HCT116 (cell line): ENCODE measurements at regions not wholly inside any gene's neighbourhood (a gene's known extent, or its start where the extent isn't known, plus 50 kb on each side); places are given as distances from the start of the nearest gene placed in this dataset.

Experiments used
- ATAC-seq: fragments of 200-7000 bp; cut with Tn5 transposase; 2 replicates; pipeline ENCODE4 v1.9.1; 2020; ENCODE audit warnings: mild to moderate bottlenecking, moderate library complexity
- BruUV-seq: library from RNA; stranded (reverse); fragments of 400-500 nt; replicated peaks from 2 replicates; lab custom pipeline; 2021; lab: Mats Ljungman, UMichigan
- CTCF ChIA-PET: fragments of 300-600 bp; sonication (Branson Sonifier 250); formaldehyde crosslinking; loops from one replicate; lab custom pipeline; 2021; ENCODE audit warnings: antibody characterized with exemption; lab: Charles Lee
- POLR2A ChIA-PET: fragments of 300-600, 350-600 bp; sonication (Branson Sonifier 250); formaldehyde crosslinking; loops from one replicate; lab custom pipeline; 2021; ENCODE audit warnings: antibody characterized with exemption; lab: Charles Lee
- RAD21 ChIA-PET, 2 experiments: fragments of 300-600 bp; sonication (Branson Sonifier 250); formaldehyde crosslinking; loops; one replicate each; lab custom pipeline; 2023; ENCODE audit warnings: low total read pairs in 2 of 2; ENCODE audit not compliant: uncharacterized antibody in 2 of 2, unreplicated experiment in 2 of 2, low non-redundant PET in 1 of 2; lab: Charles Lee
- DNase-seq: peaks from one replicate; pipeline ENCODE4 v3.0.0-alpha.2; 2010; ENCODE audit warnings: low read depth, low spot score
- H2AFZ ChIP-seq: fragments of 200-600 bp; shearing (Covaris generic), sonication (generic); 2 replicates; pipeline ENCODE4 v1.6.1; 2017; ENCODE audit warnings: low read depth, mixed run types, mixed read lengths, antibody characterized with exemption, low read length; ENCODE audit not compliant: poor library complexity, severe bottlenecking
- H3K27ac ChIP-seq: 2 replicates; pipeline ENCODE4 v1.5.1; 2012; ENCODE audit warnings: low read depth, low read length
- H3K27me3 ChIP-seq: fragments of 200-600 bp; sonication (generic); 2 replicates; pipeline ENCODE4 v1.6.1; 2016; ENCODE audit warnings: mixed run types, low read length, mixed read lengths; ENCODE audit not compliant: insufficient read depth
- H3K36me3 ChIP-seq, 2 experiments: fragments of 200-500 bp in 1 of 2; fragments of 200-600 bp in 1 of 2; sonication (Bioruptor generic) in 1 of 2; sonication (generic) in 1 of 2; 2 replicates each; pipeline versions ENCODE4 v1.5.1 to v1.6.1; 2014 to 2016; ENCODE audit warnings: low read length in 2 of 2, inconsistent platforms in 1 of 2, mixed read lengths in 1 of 2, mixed run types in 1 of 2; ENCODE audit not compliant: insufficient read depth in 2 of 2, control insufficient read depth in 1 of 2
- H3K4me1 ChIP-seq, 2 experiments: fragments of 200-600 bp in 1 of 2; sonication (generic) in 1 of 2; 2 replicates each; pipeline versions ENCODE4 v1.5.1 to v1.6.1; 2012 to 2017; ENCODE audit warnings: low read length in 2 of 2, inconsistent platforms in 1 of 2, mild to moderate bottlenecking in 1 of 2, mixed read lengths in 1 of 2, mixed run types in 1 of 2, moderate library complexity in 1 of 2; ENCODE audit not compliant: insufficient read depth in 2 of 2, control insufficient read depth in 1 of 2
- H3K4me2 ChIP-seq: fragments of 200-600 bp; sonication (generic); 2 replicates; pipeline ENCODE4 v1.6.1; 2017; ENCODE audit warnings: mixed run types, low read length, mixed read lengths
- H3K4me3 ChIP-seq, 2 experiments: fragments of 200-600 bp in 1 of 2; sonication (generic) in 1 of 2; replicated peaks in 1 of 2; 2 replicates each; pipeline ENCODE4 v1.5.1; 2011 to 2016; ENCODE audit warnings: low read length in 2 of 2, control low read depth in 1 of 2, low read depth in 1 of 2, mild to moderate bottlenecking in 1 of 2, mixed read lengths in 1 of 2, mixed run types in 1 of 2
- H3K79me2 ChIP-seq: fragments of 200-600 bp; sonication (generic); 2 replicates; pipeline ENCODE4 v1.6.1; 2017; ENCODE audit warnings: mild to moderate bottlenecking, mixed run types, low read length, moderate library complexity, mixed read lengths; ENCODE audit not compliant: insufficient read depth
- H3K9ac ChIP-seq: fragments of 200-600 bp; sonication (generic); 2 replicates; pipeline ENCODE4 v1.6.1; 2016; ENCODE audit warnings: low read length, mixed read lengths
- H3K9me2 ChIP-seq: fragments of 200-600 bp; sonication (generic), shearing (Covaris generic); 2 replicates; pipeline ENCODE4 v1.6.1; 2017; ENCODE audit warnings: mixed run types, mild to moderate bottlenecking, moderate library complexity; ENCODE audit not compliant: insufficient read depth
- H3K9me3 ChIP-seq, 2 experiments: fragments of 200-500 bp in 1 of 2; fragments of 200-600 bp in 1 of 2; sonication (Bioruptor generic) in 1 of 2; sonication (generic) in 1 of 2; 2 replicates each; pipeline ENCODE4 v1.6.1; 2014 to 2017; ENCODE audit warnings: low read length in 2 of 2, mixed read lengths in 2 of 2, inconsistent platforms in 1 of 2, low read depth in 1 of 2, mild to moderate bottlenecking in 1 of 2, mixed run types in 1 of 2, moderate library complexity in 1 of 2; ENCODE audit not compliant: control insufficient read depth in 1 of 2, insufficient read depth in 1 of 2
- H4K20me1 ChIP-seq: fragments of 200-600 bp; sonication (generic), shearing (Covaris generic); 2 replicates; pipeline ENCODE4 v1.6.1; 2017; ENCODE audit warnings: mixed run types, mild to moderate bottlenecking, moderate library complexity; ENCODE audit not compliant: insufficient read depth
- ELF1 ChIP-seq: IDR thresholded peaks from 2 replicates; pipeline ENCODE4 v1.6.1; 2012; ENCODE audit warnings: low read depth, borderline replicate concordance
- EZH2phosphoT487 ChIP-seq: fragments of 200-600 bp; IDR thresholded peaks from 2 replicates; pipeline ENCODE4 v1.6.1; 2018; ENCODE audit warnings: antibody characterized with exemption, borderline replicate concordance
- JUND ChIP-seq: IDR thresholded peaks from 2 replicates; pipeline ENCODE4 v1.6.1; 2012
- POLR2A ChIP-seq: IDR thresholded peaks from 2 replicates; pipeline ENCODE4 v1.7.0; 2011; ENCODE audit warnings: borderline replicate concordance; ENCODE audit not compliant: insufficient read depth, insufficient read length; ENCODE audit errors: extremely low read depth
- SIN3A ChIP-seq: IDR thresholded peaks from 2 replicates; pipeline ENCODE4 v1.6.1; 2012; ENCODE audit warnings: low read depth
- SRF ChIP-seq: IDR thresholded peaks from 2 replicates; pipeline ENCODE4 v1.6.1; 2012; ENCODE audit warnings: low read depth
- TCF7L2 ChIP-seq: IDR thresholded peaks from 2 replicates; pipeline ENCODE4 v1.7.0; 2011; ENCODE audit warnings: borderline replicate concordance, inconsistent platforms; ENCODE audit not compliant: insufficient read depth, insufficient read length; ENCODE audit errors: extremely low read depth
- YY1 ChIP-seq: IDR thresholded peaks from 2 replicates; pipeline ENCODE4 v1.6.1; 2011; ENCODE audit warnings: low read length, low read depth, moderate library complexity, mild to moderate bottlenecking; ENCODE audit not compliant: insufficient replicate concordance; ENCODE audit errors: extremely low read depth
- ZBTB33 ChIP-seq: IDR thresholded peaks from 2 replicates; pipeline ENCODE4 v1.6.1; 2011; ENCODE audit warnings: mild to moderate bottlenecking, low read length, moderate library complexity; ENCODE audit not compliant: insufficient replicate concordance; ENCODE audit errors: extremely low read depth
- ZFX ChIP-seq: fragments of 450-650 bp; IDR thresholded peaks from 2 replicates; pipeline ENCODE4 v1.6.1; 2017
- intact Hi-C: fragments of 100-400 bp; cut with micrococcal nuclease; formaldehyde crosslinking; loops from 2 replicates; pipeline ENCODE4 v1.10.0; 2022
- TF ChIP-seq, protein P1 (sequence below): IDR thresholded peaks from 2 replicates; pipeline ENCODE4 v1.6.1; 2012
- TF ChIP-seq, protein P2 (sequence below), 3 experiments: fragments of 200-600 bp in 1 of 3; sonication (generic) in 1 of 3; IDR thresholded peaks in 2 of 3; conservative IDR thresholded peaks in 1 of 3; 2 replicates each; pipeline ENCODE4 v1.5.1; 2012 to 2017; ENCODE audit warnings: low read depth in 2 of 3, low read length in 2 of 3, antibody characterized with exemption in 1 of 3, borderline replicate concordance in 1 of 3, control low read depth in 1 of 3, mild to moderate bottlenecking in 1 of 3, mixed read lengths in 1 of 3, mixed run types in 1 of 3, moderate library complexity in 1 of 3; ENCODE audit not compliant: insufficient read depth in 1 of 3

DNA sequence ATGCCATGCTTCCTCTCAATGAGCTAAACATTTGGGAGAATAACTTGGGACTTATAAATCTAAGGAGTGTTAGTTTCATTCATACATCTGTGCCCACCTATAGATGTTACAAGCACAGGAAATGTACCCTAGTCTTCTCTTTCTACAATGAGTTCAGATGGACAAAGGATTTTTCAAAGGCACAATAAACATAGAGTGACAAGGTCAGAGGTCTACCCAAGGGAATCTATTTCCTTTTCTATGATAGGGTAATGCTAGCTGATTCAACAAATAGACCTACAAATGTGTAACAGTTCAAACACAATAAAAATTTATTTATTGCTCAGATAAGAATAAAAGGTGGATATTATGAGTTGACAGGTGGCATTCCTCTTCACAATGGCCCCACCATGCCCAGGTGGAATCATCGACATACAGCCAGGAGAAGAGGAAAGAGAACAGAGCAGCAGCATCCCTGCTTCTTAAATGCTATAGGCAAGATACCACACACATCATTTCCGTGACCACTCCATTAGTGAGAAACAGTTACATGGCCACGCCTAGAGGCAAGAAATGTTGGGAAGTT is 421.8 kb downstream of the HNRNPD start:
- BruUV-seq: no TSS peak
- Histone ChIP-seq H3K36me3 (no peaks in the 10 kb centered on the region), H3K4me3 (no peak overlapping the region), H3K4me1 (no peaks in the 10 kb centered on the region), H3K27me3 (peaks cover 15% of the 10 kb centered on the region; the same call in 1 of the 2 replicates), H4K20me1 (no peaks in the 10 kb centered on the region), H2AFZ (no peak overlapping the region), H3K9me3 (no peaks in the 10 kb centered on the region), H3K4me2 (no peak overlapping the region), H3K9ac (no peak overlapping the region), H3K9me2 (no peaks in the 10 kb centered on the region), H3K79me2 (no peaks in the 10 kb centered on the region), H3K27ac (no peak overlapping the region)
- intact Hi-C loops: no loop called here
- CTCF ChIA-PET: no interaction called here
- no peak for TF ChIP-seq ELF1
- TF ChIP-seq, protein P1, sequence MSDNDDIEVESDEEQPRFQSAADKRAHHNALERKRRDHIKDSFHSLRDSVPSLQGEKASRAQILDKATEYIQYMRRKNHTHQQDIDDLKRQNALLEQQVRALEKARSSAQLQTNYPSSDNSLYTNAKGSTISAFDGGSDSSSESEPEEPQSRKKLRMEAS: no peak
- no peak for TF ChIP-seq JUND
- no peak for TF ChIP-seq EZH2phosphoT487
- TF ChIP-seq TCF7L2: no peak
- TF ChIP-seq SRF: no peak
- TF ChIP-seq SIN3A: no peak
- TF ChIP-seq YY1: no peak
- POLR2A ChIA-PET: no interaction called here
- RAD21 ChIA-PET: no interaction called here
- ATAC-seq (no peak), DNase-seq (no peak)

- Histone ChIP-seq H3K4me3 (no peak overlapping the region), H3K79me2 (no peaks in the 10 kb centered on the region)
- DNase-seq: no peak
- no peak for TF ChIP-seq POLR2A
- TF ChIP-seq, protein P1: no peak
- TF ChIP-seq, protein P2, sequence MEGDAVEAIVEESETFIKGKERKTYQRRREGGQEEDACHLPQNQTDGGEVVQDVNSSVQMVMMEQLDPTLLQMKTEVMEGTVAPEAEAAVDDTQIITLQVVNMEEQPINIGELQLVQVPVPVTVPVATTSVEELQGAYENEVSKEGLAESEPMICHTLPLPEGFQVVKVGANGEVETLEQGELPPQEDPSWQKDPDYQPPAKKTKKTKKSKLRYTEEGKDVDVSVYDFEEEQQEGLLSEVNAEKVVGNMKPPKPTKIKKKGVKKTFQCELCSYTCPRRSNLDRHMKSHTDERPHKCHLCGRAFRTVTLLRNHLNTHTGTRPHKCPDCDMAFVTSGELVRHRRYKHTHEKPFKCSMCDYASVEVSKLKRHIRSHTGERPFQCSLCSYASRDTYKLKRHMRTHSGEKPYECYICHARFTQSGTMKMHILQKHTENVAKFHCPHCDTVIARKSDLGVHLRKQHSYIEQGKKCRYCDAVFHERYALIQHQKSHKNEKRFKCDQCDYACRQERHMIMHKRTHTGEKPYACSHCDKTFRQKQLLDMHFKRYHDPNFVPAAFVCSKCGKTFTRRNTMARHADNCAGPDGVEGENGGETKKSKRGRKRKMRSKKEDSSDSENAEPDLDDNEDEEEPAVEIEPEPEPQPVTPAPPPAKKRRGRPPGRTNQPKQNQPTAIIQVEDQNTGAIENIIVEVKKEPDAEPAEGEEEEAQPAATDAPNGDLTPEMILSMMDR (IDR thresholded peaks at IDR 0.05 in 2 of 3, conservative IDR thresholded peaks at IDR 0.05 in 1 of 3; ENCODE audit: borderline replicate concordance in 1 of 3, insufficient read depth in 1 of 3, low read depth in 2 of 3, low read length in 2 of 3): no peak
- no peak for TF ChIP-seq ZFX
- no peak for TF ChIP-seq ZBTB33
- TF ChIP-seq, all 23 proteins: peak for 0
- POLR2A ChIA-PET: no interaction called here
- CTCF ChIA-PET: no interaction called here
- Histone ChIP-seq H3K9me2 (no peaks in the 10 kb centered on the region), H3K27me3 (peaks cover 8% of the 10 kb centered on the region; the same call in 1 of the 2 replicates), H3K9ac (no peak overlapping the region), H3K4me1 (no peaks in the 10 kb centered on the region), H3K36me3 (no peaks in the 10 kb centered on the region), H3K9me3 (no peaks in the 10 kb centered on the region), H3K27ac (no peak overlapping the region), H2AFZ (no peak overlapping the region), H4K20me1 (no peaks in the 10 kb centered on the region), H3K4me2 (no peak overlapping the region)
- BruUV-seq: no TSS peak
- intact Hi-C loops: no loop called here
- ATAC-seq: no peak
- RAD21 ChIA-PET: no interaction called here
Observed at GRCh38 chr4:81946996-81947395, 426.8 kb downstream of the HNRNPD start.
